ENCODE measurements at regions not wholly inside any gene's neighbourhood (a gene's known extent, or its start where the extent isn't known, plus 50 kb on each side); places are given as distances from the start of the nearest gene placed in this dataset.

GRCh38 chr22:22823131-22823810, 64.3 kb upstream of the IGLL5 start:
- H3K27ac ChIP-seq = no peak overlapping the region
- H3K9me3 ChIP-seq (ENCODE audit: severe bottlenecking) = no peaks in the 10 kb centered on the region
- TF ChIP-seq, protein P1, sequence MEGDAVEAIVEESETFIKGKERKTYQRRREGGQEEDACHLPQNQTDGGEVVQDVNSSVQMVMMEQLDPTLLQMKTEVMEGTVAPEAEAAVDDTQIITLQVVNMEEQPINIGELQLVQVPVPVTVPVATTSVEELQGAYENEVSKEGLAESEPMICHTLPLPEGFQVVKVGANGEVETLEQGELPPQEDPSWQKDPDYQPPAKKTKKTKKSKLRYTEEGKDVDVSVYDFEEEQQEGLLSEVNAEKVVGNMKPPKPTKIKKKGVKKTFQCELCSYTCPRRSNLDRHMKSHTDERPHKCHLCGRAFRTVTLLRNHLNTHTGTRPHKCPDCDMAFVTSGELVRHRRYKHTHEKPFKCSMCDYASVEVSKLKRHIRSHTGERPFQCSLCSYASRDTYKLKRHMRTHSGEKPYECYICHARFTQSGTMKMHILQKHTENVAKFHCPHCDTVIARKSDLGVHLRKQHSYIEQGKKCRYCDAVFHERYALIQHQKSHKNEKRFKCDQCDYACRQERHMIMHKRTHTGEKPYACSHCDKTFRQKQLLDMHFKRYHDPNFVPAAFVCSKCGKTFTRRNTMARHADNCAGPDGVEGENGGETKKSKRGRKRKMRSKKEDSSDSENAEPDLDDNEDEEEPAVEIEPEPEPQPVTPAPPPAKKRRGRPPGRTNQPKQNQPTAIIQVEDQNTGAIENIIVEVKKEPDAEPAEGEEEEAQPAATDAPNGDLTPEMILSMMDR (IDR thresholded peaks at IDR 0.05; ENCODE audit: low read depth, low read length) = no peak
- no peaks in the 10 kb centered on the region for H3K36me3 ChIP-seq
- no peak for DNase-seq
- no peak overlapping the region for H3K4me3 ChIP-seq (ENCODE audit: low read depth, low read length)
- H3K27me3 ChIP-seq (ENCODE audit: insufficient read depth, low read depth, severe bottlenecking) = no peaks in the 10 kb centered on the region

DNA sequence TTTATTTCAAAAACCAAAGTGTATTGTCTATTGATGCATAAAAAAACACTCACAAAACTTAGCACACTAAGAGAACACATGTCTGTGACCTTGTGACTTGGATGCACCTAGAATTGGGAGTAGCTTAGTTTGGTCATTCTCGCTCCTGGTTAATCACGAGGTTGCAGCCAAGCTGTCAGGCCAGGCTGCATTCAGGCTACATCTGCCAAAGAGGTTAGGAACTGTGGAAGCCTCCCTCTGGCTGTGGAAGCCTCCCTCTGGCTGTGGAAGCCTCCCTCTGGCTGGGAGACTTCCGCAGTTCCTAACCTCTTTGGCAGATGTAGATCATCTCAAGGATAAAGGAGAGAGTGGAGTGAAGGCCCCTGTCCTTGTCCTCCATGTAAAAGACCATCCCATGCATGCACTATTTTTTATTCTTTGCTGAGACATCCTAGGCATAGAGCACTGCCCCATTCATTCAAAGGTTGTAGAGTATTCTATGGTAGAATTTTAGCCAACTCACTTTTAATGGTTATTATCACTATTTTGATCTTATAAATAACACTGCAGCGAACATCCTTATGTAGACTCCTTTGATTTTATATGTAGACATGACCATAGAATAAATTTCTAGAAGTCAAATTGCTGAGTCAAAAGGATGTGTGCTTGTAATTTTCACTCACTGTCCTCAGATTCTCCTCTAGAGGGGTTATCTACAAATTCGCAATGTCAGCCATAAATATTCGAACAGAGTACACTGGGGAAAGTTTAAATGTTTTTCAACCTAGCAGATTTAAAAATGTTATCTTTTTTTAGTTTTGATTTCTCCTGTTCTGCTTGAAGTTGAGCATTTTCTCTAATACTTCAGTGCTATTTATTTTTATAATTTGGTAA, 63.0 kb upstream of the IGLL5 start:
- no peak overlapping the region for H3K27ac ChIP-seq
- no peaks in the 10 kb centered on the region for H3K27me3 ChIP-seq (ENCODE audit: insufficient read depth, low read depth, severe bottlenecking)
- H3K36me3 ChIP-seq = no peaks in the 10 kb centered on the region
- DNase-seq = no peak
- TF ChIP-seq, protein P1 (IDR thresholded peaks at IDR 0.05; ENCODE audit: low read depth, low read length) = no peak
- no peaks in the 10 kb centered on the region for H3K9me3 ChIP-seq (ENCODE audit: severe bottlenecking)
- H3K4me3 ChIP-seq (ENCODE audit: low read depth, low read length) = no peak overlapping the region

- H3K27me3 ChIP-seq (ENCODE audit: insufficient read depth, low read depth, severe bottlenecking) = no peaks in the 10 kb centered on the region
Observed at GRCh38 chr22:22825213-22825593, 62.4 kb upstream of the IGLL5 start.

GRCh38 chr22:22827187-22827939, 60.3 kb upstream of the IGLL5 start:
- no peaks in the 10 kb centered on the region for H3K27me3 ChIP-seq (ENCODE audit: insufficient read depth, low read depth, severe bottlenecking)
- H3K27ac ChIP-seq = no peak overlapping the region
- H3K4me3 ChIP-seq (ENCODE audit: low read depth, low read length) = no peak overlapping the region
- H3K9me3 ChIP-seq (ENCODE audit: severe bottlenecking) = no peaks in the 10 kb centered on the region
- no peak for DNase-seq
- no peaks in the 10 kb centered on the region for H3K36me3 ChIP-seq
- TF ChIP-seq, protein P1 (IDR thresholded peaks at IDR 0.05; ENCODE audit: low read depth, low read length) = no peak

More at GRCh38 chr22:22825213-22825593, 62.4 kb upstream of the IGLL5 start:
- TF ChIP-seq, protein P1 (IDR thresholded peaks at IDR 0.05; ENCODE audit: low read depth, low read length) = no peak
- no peaks in the 10 kb centered on the region for H3K9me3 ChIP-seq (ENCODE audit: severe bottlenecking)
- DNase-seq = no peak
- no peak overlapping the region for H3K27ac ChIP-seq
- no peak overlapping the region for H3K4me3 ChIP-seq (ENCODE audit: low read depth, low read length)
- H3K36me3 ChIP-seq = no peaks in the 10 kb centered on the region

DNA sequence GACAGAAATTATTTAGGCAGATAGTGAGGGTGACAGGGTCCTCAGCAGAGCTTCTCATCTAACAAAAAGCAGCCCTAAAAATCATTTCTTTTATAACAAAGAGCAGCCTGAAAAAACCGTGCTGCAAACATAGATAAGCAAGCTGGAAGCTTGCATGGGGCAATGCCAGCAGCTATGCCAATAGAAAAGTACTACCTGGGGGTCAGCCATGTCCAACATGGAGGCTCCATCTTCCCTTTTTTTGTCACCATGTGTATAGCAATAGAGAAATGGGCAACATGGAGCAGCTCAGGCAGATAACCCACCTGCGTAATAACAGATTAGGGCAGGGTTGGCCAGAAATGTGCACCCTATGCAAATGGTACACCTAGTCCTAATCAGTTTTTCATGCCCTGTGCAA, 57.4 kb upstream of the IGLL5 start:
- no peak overlapping the region for H3K4me3 ChIP-seq (ENCODE audit: low read depth, low read length)
- TF ChIP-seq, protein P1 (IDR thresholded peaks at IDR 0.05; ENCODE audit: low read depth, low read length) = no peak
- no peaks in the 10 kb centered on the region for H3K27me3 ChIP-seq (ENCODE audit: insufficient read depth, low read depth, severe bottlenecking)
- DNase-seq = no peak
- no peaks in the 10 kb centered on the region for H3K36me3 ChIP-seq
- no peaks in the 10 kb centered on the region for H3K9me3 ChIP-seq (ENCODE audit: severe bottlenecking)
- no peak overlapping the region for H3K27ac ChIP-seq
